ENCODE measurements at regions not wholly inside any gene's neighbourhood (a gene's known extent, or its start where the extent isn't known, plus 50 kb on each side); places are given as distances from the start of the nearest gene placed in this dataset.
"Not testable (repeated sequence)": the region's sequence is repeated elsewhere in the genome, so short reads cannot be mapped to it uniquely, and the experiment has no call there.

DNA sequence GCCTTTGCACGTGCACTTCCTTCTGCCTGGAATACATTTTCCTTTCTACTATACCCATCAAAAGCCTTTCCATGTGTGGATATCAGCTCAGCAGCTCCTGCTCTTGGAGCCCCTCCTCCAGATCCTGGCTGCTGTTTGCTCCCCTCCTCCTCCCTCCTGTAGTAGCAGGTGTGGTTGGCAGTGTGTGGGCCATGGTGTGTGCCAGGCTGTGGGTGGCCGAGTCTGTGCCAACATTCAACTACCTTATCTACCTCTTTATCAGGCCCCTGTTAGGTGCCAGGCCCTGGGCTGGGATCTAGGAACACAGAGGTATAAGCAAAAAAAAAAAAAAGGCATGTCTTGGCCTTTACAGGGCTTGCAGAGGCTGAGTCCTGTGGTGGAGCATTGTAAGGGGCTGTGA, 180.6 kb upstream of the JUN start:
- Mint-ChIP-seq H3K27me3 (no peaks in the 10 kb centered on the region), H3K27ac (no peak overlapping the region), H3K36me3 (peaks cover 0 to 7% (median 3%) of the 10 kb centered on the region in 3 donors), H3K4me3 (no peak overlapping the region), H3K9me3 (peaks cover 0 to 11% (median 0%) of the 10 kb centered on the region in 5 donors), H3K4me1 (peaks cover 40 to 42% (median 40%) of the 10 kb centered on the region in 3 donors)
- Histone ChIP-seq H3K27ac (ENCODE audit: low read depth, low read length) (no peak overlapping the region), H3K4me3 (ENCODE audit: low read length) (no peak overlapping the region), H3K27me3 (ENCODE audit: insufficient read depth, low read length, poor library complexity, severe bottlenecking) (no peaks in the 10 kb centered on the region), H3K4me1 (ENCODE audit: insufficient read depth, low read length) (peaks cover 36% of the 10 kb centered on the region), H3K9me3 (ENCODE audit: low read length) (no peaks in the 10 kb centered on the region), H3K36me3 (ENCODE audit: insufficient read depth, low read length) (no peaks in the 10 kb centered on the region)
- ChIA-PET CTCF (no interaction called here), POLR2A (no interaction called here)
- DNase-seq = no peak

DNA sequence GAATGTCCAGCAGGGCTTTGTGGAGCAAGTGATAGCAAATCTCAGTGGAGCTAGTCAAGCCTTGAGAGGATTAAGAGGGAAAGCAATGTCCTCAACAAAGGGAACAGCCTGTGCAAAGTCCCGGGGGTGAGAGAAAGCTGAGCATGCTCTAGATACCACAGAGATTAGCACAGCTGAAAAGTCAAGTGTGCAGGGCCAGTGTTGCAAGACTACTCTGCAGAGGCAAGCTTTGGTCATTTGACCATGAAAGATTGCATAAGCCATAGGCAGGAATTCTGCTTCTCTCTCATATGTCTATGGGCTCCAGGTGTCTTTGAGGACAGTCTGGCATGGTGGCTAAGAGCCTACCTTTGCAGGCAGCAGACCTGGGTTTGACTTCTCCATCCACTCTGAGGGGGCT, 181.0 kb upstream of the JUN start:
- H3K27ac ChIP-seq (ENCODE audit: low read depth, low read length) = no peak overlapping the region
- H3K4me3 Mint-ChIP-seq = no peak overlapping the region
- no peaks in the 10 kb centered on the region for H3K36me3 ChIP-seq (ENCODE audit: insufficient read depth, low read length)
- peaks cover 42 to 44% (median 44%) of the 10 kb centered on the region in 3 donors for H3K4me1 Mint-ChIP-seq
- H3K27me3 ChIP-seq (ENCODE audit: insufficient read depth, low read length, poor library complexity, severe bottlenecking) = no peaks in the 10 kb centered on the region
- H3K36me3 Mint-ChIP-seq = peaks cover 0 to 7% (median 3%) of the 10 kb centered on the region in 3 donors
- H3K27me3 Mint-ChIP-seq = no peaks in the 10 kb centered on the region
- no peaks in the 10 kb centered on the region for H3K9me3 ChIP-seq (ENCODE audit: low read length)
- no peak for DNase-seq
- no peak overlapping the region for H3K4me3 ChIP-seq (ENCODE audit: low read length)
- peaks cover 0 to 11% (median 0%) of the 10 kb centered on the region in 5 donors for H3K9me3 Mint-ChIP-seq
- H3K4me1 ChIP-seq (ENCODE audit: insufficient read depth, low read length) = peaks cover 38% of the 10 kb centered on the region
- peak overlapping the region in 1 of 8 donors; percentile 33 for H3K27ac Mint-ChIP-seq
- POLR2A ChIA-PET = no interaction called here
- CTCF ChIA-PET = no interaction called here

- Mint-ChIP-seq H3K27ac (peak overlapping the region in 4 of 8 donors; percentile 37 to 81 (median 53)), H3K4me3 (no peak overlapping the region), H3K4me1 (peaks cover 44 to 50% (median 46%) of the 10 kb centered on the region in 3 donors), H3K36me3 (peaks cover 0 to 4% (median 0%) of the 10 kb centered on the region in 3 donors), H3K9me3 (peaks cover 0 to 9% (median 0%) of the 10 kb centered on the region in 5 donors), H3K27me3 (no peaks in the 10 kb centered on the region)
- no peak overlapping the region for H3K4me3 ChIP-seq (ENCODE audit: low read length)
- H3K9me3 ChIP-seq (ENCODE audit: low read length) = no peaks in the 10 kb centered on the region
- no peak overlapping the region for H3K27ac ChIP-seq (ENCODE audit: low read depth, low read length)
- no peaks in the 10 kb centered on the region for H3K36me3 ChIP-seq (ENCODE audit: insufficient read depth, low read length)
- no peak for DNase-seq
- ChIA-PET CTCF (no interaction called here), POLR2A (no interaction called here)
- peaks cover 38% of the 10 kb centered on the region for H3K4me1 ChIP-seq (ENCODE audit: insufficient read depth, low read length)
- no peaks in the 10 kb centered on the region for H3K27me3 ChIP-seq (ENCODE audit: insufficient read depth, low read length, poor library complexity, severe bottlenecking)
Observed at GRCh38 chr1:58966103-58966916, 182.5 kb upstream of the JUN start.

- peaks cover 47 to 51% (median 50%) of the 10 kb centered on the region in 3 donors for H3K4me1 Mint-ChIP-seq
- H3K27ac Mint-ChIP-seq = peak overlapping the region in 2 of 8 donors; percentile 25 to 58
- Histone ChIP-seq H3K4me3 (ENCODE audit: low read length) (no peak overlapping the region), H3K9me3 (ENCODE audit: low read length) (no peaks in the 10 kb centered on the region), H3K36me3 (ENCODE audit: insufficient read depth, low read length) (no peaks in the 10 kb centered on the region), H3K4me1 (ENCODE audit: insufficient read depth, low read length) (peaks cover 38% of the 10 kb centered on the region), H3K27ac (ENCODE audit: low read depth, low read length) (no peak overlapping the region), H3K27me3 (ENCODE audit: insufficient read depth, low read length, poor library complexity, severe bottlenecking) (no peaks in the 10 kb centered on the region)
- no peak overlapping the region for H3K4me3 Mint-ChIP-seq
- H3K27me3 Mint-ChIP-seq = no peaks in the 10 kb centered on the region
- ChIA-PET POLR2A (no interaction called here), CTCF (no interaction called here)
- H3K36me3 Mint-ChIP-seq = peaks cover 0 to 4% (median 0%) of the 10 kb centered on the region in 3 donors
- peaks cover 0 to 9% (median 0%) of the 10 kb centered on the region in 5 donors for H3K9me3 Mint-ChIP-seq
- DNase-seq = no peak
Observed at GRCh38 chr1:58966917-58967740, 183.3 kb upstream of the JUN start.

GRCh38 chr1:58968360-58968952, 184.6 kb upstream of the JUN start:
- H3K27me3 Mint-ChIP-seq = no peaks in the 10 kb centered on the region
- ChIA-PET POLR2A (interaction anchor here (0.6 to 1.2 kb wide), 8 partner anchors 12 to 267 kb away, joined by 3 to 9 read pairs (median 4); partner anchors contain the start of gene JUN), CTCF (interaction anchor here (0.6 to 1.3 kb wide), 4 partner anchors 26 to 35 kb away, joined by 3 to 5 read pairs (median 3); no protein-coding TSS in a partner anchor)
- Histone ChIP-seq H3K4me3 (ENCODE audit: low read length) (peak overlapping the region; percentile 30), H3K4me1 (ENCODE audit: insufficient read depth, low read length) (peaks cover 38% of the 10 kb centered on the region), H3K27me3 (ENCODE audit: insufficient read depth, low read length, poor library complexity, severe bottlenecking) (no peaks in the 10 kb centered on the region), H3K36me3 (ENCODE audit: insufficient read depth, low read length) (no peaks in the 10 kb centered on the region), H3K27ac (ENCODE audit: low read depth, low read length) (peak overlapping the region; percentile 56), H3K9me3 (ENCODE audit: low read length) (no peaks in the 10 kb centered on the region)
- peak in 2 of 5 donors; percentile 34 to 39 for DNase-seq
- H3K4me3 Mint-ChIP-seq = peak overlapping the region in 6 of 7 donors; percentile 43 to 83 (median 62)
- peaks cover 47 to 51% (median 50%) of the 10 kb centered on the region in 3 donors for H3K4me1 Mint-ChIP-seq
- peaks cover 0 to 7% (median 0%) of the 10 kb centered on the region in 5 donors for H3K9me3 Mint-ChIP-seq
- peaks cover 0 to 4% (median 0%) of the 10 kb centered on the region in 3 donors for H3K36me3 Mint-ChIP-seq
- peak overlapping the region; percentile 34 to 96 (median 91) for H3K27ac Mint-ChIP-seq

GRCh38 chr1:58969176-58969575, 185.3 kb upstream of the JUN start:
- not testable (repeated sequence) for H3K9me3 ChIP-seq (ENCODE audit: low read length); H3K27me3 Mint-ChIP-seq; H3K27me3 ChIP-seq (ENCODE audit: insufficient read depth, low read length, poor library complexity, severe bottlenecking); H3K9me3 Mint-ChIP-seq; H3K36me3 ChIP-seq (ENCODE audit: insufficient read depth, low read length); H3K4me3 ChIP-seq (ENCODE audit: low read length); H3K36me3 Mint-ChIP-seq; DNase-seq
- Histone ChIP-seq H3K27ac (ENCODE audit: low read depth, low read length) (peak overlapping the region; percentile 56), H3K4me1 (ENCODE audit: insufficient read depth, low read length) (peaks cover 38% of the 10 kb centered on the region)
- CTCF ChIA-PET = interaction anchor here (1.2 to 1.3 kb wide), 2 partner anchors 24 to 35 kb away, joined by 3 read pairs; no protein-coding TSS in a partner anchor
- Mint-ChIP-seq H3K27ac (peak overlapping the region in 7 of 8 donors; percentile 30 to 93 (median 90)), H3K4me1 (peaks cover 44 to 51% (median 50%) of the 10 kb centered on the region in 3 donors), H3K4me3 (peak overlapping the region in 4 of 7 donors; percentile 35 to 83 (median 59))
- POLR2A ChIA-PET = interaction anchor here (0.6 to 1.2 kb wide), 7 partner anchors 11 to 268 kb away, joined by 3 to 9 read pairs (median 4); partner anchors contain the start of gene JUN

- H3K4me3 Mint-ChIP-seq = no peak overlapping the region
- Histone ChIP-seq H3K27ac (ENCODE audit: low read depth, low read length) (no peak overlapping the region), H3K27me3 (ENCODE audit: insufficient read depth, low read length, poor library complexity, severe bottlenecking) (no peaks in the 10 kb centered on the region), H3K4me3 (ENCODE audit: low read length) (no peak overlapping the region), H3K4me1 (ENCODE audit: insufficient read depth, low read length) (peaks cover 29% of the 10 kb centered on the region), H3K9me3 (ENCODE audit: low read length) (no peaks in the 10 kb centered on the region), H3K36me3 (ENCODE audit: insufficient read depth, low read length) (no peaks in the 10 kb centered on the region)
- CTCF ChIA-PET = no interaction called here
- H3K9me3 Mint-ChIP-seq = no peaks in the 10 kb centered on the region
- H3K4me1 Mint-ChIP-seq = peaks cover 32 to 38% (median 36%) of the 10 kb centered on the region in 3 donors
- no peaks in the 10 kb centered on the region for H3K27me3 Mint-ChIP-seq
- H3K36me3 Mint-ChIP-seq = no peaks in the 10 kb centered on the region
- DNase-seq = no peak
- H3K27ac Mint-ChIP-seq = peak overlapping the region in 1 of 8 donors; percentile 41
- POLR2A ChIA-PET = no interaction called here
Observed at GRCh38 chr1:58971629-58972140, 187.8 kb upstream of the JUN start.
